Mucosa of descending colon (tissue), 3 donors: ENCODE measurements at regions not wholly inside any gene's neighbourhood (a gene's known extent, or its start where the extent isn't known, plus 50 kb on each side); places are given as distances from the start of the nearest gene placed in this dataset.

Experiments
- ATAC-seq: fragments of 200-7000 bp; cut with Tn5 transposase; one replicate; pipeline ENCODE4 v1.9.1; 2020; ENCODE audit warnings: mild to moderate bottlenecking, moderate library complexity
- DNase-seq, 3 donors: peaks; one replicate each; pipeline ENCODE4 v3.0.0-alpha.2; 2020
- H3K36me3 ChIP-seq: fragments of 200-600 bp; one replicate; pipeline ENCODE4 v1.8.0; 2021; ENCODE audit warnings: low read depth, mild to moderate bottlenecking
- H3K4me1 ChIP-seq: fragments of 200-600 bp; one replicate; pipeline ENCODE4 v1.8.0; 2021; ENCODE audit warnings: low read depth, mild to moderate bottlenecking
- H3K4me3 ChIP-seq: fragments of 200-600 bp; one replicate; pipeline ENCODE4 v1.8.0; 2021; ENCODE audit warnings: mild to moderate bottlenecking
- H3K9me3 ChIP-seq: fragments of 200-600 bp; one replicate; pipeline ENCODE4 v1.8.0; 2021; ENCODE audit warnings: mild to moderate bottlenecking
- intact Hi-C, 2 donors: fragments of 100-400 bp; cut with DNase I in 1 of 2; cut with micrococcal nuclease in 1 of 2; formaldehyde crosslinking; loops; one replicate each; pipeline versions ENCODE4 v1.11.0 to v1.11.1; 2022; cut with DNase I, micrococcal nuclease
- TF ChIP-seq, protein P1 (sequence below): fragments of 200-600 bp; IDR thresholded peaks from one replicate; pipeline ENCODE4 v1.8.0; 2022; ENCODE audit warnings: antibody characterized with exemption, mild to moderate bottlenecking
- donor health status: DM: no; HTN: no; CAD: no; lungs with moderate emphysema.
- donor health status: DM: no; HTN: no; CAD: no.
- donor health status: DM: no; HTN: yes; CAD: no.

DNA sequence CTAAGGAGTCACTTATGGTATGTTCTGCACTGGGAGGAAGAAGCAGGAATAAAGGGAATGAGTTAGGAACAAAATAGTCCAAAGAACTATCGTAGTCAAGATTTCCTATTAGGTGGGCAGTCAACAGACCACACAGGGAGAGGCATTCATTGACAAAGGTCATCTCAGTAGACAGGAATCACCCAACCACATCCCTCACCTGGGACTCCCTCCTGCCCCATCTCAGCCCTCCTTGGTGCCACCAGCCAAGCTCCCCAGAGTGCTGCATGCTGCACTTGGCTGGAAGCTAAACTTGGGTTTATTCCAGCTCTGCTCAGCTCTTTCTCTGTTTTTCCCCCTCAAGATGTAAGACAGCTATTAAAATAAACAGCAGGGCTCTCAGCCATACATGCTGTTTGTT is 72.3 kb upstream of the CTNNB1 start:
- Histone ChIP-seq H3K9me3 (peaks cover 19% of the 10 kb centered on the region), H3K36me3 (no peaks in the 10 kb centered on the region), H3K4me1 (no peaks in the 10 kb centered on the region), H3K4me3 (no peak overlapping the region)
- ATAC-seq (no peak), DNase-seq (no peak)
- intact Hi-C loops = no loop called here
- TF ChIP-seq, protein P1, sequence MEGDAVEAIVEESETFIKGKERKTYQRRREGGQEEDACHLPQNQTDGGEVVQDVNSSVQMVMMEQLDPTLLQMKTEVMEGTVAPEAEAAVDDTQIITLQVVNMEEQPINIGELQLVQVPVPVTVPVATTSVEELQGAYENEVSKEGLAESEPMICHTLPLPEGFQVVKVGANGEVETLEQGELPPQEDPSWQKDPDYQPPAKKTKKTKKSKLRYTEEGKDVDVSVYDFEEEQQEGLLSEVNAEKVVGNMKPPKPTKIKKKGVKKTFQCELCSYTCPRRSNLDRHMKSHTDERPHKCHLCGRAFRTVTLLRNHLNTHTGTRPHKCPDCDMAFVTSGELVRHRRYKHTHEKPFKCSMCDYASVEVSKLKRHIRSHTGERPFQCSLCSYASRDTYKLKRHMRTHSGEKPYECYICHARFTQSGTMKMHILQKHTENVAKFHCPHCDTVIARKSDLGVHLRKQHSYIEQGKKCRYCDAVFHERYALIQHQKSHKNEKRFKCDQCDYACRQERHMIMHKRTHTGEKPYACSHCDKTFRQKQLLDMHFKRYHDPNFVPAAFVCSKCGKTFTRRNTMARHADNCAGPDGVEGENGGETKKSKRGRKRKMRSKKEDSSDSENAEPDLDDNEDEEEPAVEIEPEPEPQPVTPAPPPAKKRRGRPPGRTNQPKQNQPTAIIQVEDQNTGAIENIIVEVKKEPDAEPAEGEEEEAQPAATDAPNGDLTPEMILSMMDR = no peak

DNA sequence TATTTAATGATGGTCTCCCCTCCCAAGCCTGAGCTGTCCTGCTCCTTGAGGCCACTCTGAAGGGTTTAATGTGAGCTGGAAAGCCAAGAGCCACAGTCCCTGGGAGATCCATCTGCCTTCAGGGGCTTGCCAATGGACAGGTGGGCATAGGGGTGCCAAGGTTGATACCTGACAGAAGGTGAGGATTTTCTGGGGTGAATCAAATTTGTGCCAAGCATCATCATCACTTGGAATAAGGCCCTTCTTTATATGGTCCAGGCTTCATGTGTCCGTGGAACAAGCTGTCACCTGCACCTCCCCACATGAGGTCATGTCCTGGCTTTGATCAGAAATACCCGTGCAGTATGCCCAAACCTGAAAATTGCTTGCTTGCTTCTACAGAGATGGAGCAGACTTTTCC is 71.9 kb upstream of the CTNNB1 start:
- Histone ChIP-seq H3K4me1 (no peaks in the 10 kb centered on the region), H3K4me3 (no peak overlapping the region), H3K9me3 (peaks cover 19% of the 10 kb centered on the region), H3K36me3 (no peaks in the 10 kb centered on the region)
- ATAC-seq = no peak
- no peak for DNase-seq
- TF ChIP-seq, protein P1 = no peak
- intact Hi-C loops = no loop called here

DNA sequence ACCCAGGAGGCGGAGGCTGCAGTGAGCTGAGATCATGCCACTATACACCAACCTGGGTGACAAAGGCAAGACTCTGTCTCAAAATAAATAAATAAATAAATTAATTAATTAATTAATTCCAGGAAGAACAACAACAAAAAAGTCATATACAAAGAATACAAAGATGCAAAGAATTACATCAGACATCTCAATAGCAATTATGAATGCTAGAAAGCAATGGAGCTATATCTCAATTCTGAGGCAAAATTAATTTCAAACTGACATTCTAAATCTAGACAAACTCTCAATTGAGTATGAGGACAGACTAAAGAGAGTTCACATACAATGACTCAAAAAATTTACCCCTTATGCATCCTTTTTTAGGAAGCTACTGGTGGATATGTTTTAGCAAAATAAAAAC is 69.6 kb upstream of the CTNNB1 start:
- intact Hi-C loops = no loop called here
- Histone ChIP-seq H3K4me3 (no peak overlapping the region), H3K9me3 (peaks cover 19% of the 10 kb centered on the region), H3K36me3 (no peaks in the 10 kb centered on the region), H3K4me1 (no peaks in the 10 kb centered on the region)
- TF ChIP-seq, protein P1 = no peak
- DNase-seq (no peak), ATAC-seq (no peak)

DNA sequence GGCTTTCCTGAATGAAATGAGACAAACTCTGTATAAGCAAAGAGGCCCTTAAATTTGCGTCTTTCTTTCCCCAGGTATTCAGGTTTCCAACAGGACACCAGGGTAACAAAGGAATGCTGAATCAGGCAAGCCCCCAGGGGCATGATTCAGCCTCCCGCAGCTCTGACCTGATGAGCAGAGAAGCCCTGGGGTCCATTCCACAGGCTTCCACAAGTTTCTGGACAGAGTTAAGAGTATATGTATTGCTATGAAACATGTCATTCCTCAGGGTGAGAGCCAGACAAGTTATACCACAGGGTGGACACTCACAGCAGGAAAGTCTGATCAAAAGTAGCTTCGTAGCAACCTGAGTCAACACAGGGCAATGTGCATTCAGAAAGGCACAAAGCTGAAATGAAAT is 68.1 kb upstream of the CTNNB1 start:
- H3K4me1 ChIP-seq = no peaks in the 10 kb centered on the region
- TF ChIP-seq, protein P1 = no peak
- intact Hi-C loops = no loop called here
- H3K4me3 ChIP-seq = no peak overlapping the region
- no peak for DNase-seq
- ATAC-seq = no peak
- peaks cover 19% of the 10 kb centered on the region for H3K9me3 ChIP-seq
- H3K36me3 ChIP-seq = no peaks in the 10 kb centered on the region

DNA sequence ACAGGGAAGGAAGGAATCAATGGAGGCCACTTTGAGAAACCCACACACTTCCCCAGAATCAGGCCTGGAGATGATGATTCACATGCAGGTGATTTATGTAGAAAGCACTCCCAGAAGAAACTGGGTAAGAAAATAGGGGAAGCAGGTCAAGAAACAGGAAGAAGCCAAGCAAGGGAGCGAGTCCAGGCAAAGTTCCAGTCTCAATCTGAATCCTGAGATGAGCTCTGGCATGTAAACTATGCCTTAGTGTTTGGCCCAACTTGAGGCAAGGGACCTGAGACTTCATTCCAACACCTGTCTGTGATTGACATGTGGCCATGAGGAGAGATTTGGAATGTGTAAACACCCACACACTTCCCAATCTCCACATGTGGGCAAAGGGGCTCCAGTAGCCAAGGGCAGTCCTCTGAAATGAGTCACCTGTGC is 61.6 kb upstream of the CTNNB1 start:
- no peaks in the 10 kb centered on the region for H3K9me3 ChIP-seq
- ATAC-seq (no peak), DNase-seq (no peak)
- H3K4me1 ChIP-seq = no peaks in the 10 kb centered on the region
- TF ChIP-seq, protein P1 = no peak
- intact Hi-C loops = no loop called here
- H3K4me3 ChIP-seq = no peak overlapping the region
- no peaks in the 10 kb centered on the region for H3K36me3 ChIP-seq

DNA sequence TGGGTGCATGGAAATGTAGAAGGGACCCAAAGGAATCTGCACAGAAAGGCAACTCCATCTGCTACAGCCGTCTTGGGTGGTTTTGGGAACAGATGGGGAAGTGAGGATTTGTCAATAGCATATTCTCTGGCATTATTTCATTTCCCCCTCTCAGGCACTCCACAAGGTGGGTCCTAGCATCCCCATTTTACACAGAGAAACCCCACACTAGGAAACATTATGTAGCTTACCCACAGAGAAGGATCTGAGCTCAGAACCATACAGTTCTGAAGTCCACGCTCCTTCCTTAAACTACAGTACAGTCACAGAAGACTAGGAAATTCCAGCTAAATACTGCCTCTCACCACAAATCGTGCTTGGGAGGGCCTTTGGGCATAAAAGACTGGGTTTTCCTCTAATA is 61.2 kb upstream of the CTNNB1 start:
- TF ChIP-seq, protein P1 = no peak
- no peak overlapping the region for H3K4me3 ChIP-seq
- H3K4me1 ChIP-seq = no peaks in the 10 kb centered on the region
- intact Hi-C loops = no loop called here
- no peaks in the 10 kb centered on the region for H3K36me3 ChIP-seq
- DNase-seq (no peak), ATAC-seq (no peak)
- no peaks in the 10 kb centered on the region for H3K9me3 ChIP-seq
